Astrocyte of the spinal cord (primary cell): ENCODE measurements at regions not wholly inside any gene's neighbourhood (a gene's known extent, or its start where the extent isn't known, plus 50 kb on each side); places are given as distances from the start of the nearest gene placed in this dataset.

Source experiments
- DNase-seq: peaks from one replicate; pipeline ENCODE4 v3.0.0; 2011; ENCODE audit warnings: low read depth, low spot score
- H3K4me3 ChIP-seq: 2 replicates; pipeline ENCODE4 v1.5.1; 2011; ENCODE audit warnings: low read depth, mild to moderate bottlenecking, low read length, moderate library complexity
- in situ Hi-C: cut with HindIII; loops from 2 replicates; pipeline ENCODE4 v1.10.0; 2017; ENCODE audit warnings: low sequenced_read_pairs
- TF ChIP-seq, protein P1 (sequence below): IDR thresholded peaks from 2 replicates; pipeline ENCODE4 v1.5.1; 2012; ENCODE audit warnings: low read depth, mild to moderate bottlenecking, low read length, inconsistent platforms

- H3K4me3 ChIP-seq: no peak overlapping the region
- in situ Hi-C loops: no loop called here
- no peak for DNase-seq
- TF ChIP-seq, protein P1, sequence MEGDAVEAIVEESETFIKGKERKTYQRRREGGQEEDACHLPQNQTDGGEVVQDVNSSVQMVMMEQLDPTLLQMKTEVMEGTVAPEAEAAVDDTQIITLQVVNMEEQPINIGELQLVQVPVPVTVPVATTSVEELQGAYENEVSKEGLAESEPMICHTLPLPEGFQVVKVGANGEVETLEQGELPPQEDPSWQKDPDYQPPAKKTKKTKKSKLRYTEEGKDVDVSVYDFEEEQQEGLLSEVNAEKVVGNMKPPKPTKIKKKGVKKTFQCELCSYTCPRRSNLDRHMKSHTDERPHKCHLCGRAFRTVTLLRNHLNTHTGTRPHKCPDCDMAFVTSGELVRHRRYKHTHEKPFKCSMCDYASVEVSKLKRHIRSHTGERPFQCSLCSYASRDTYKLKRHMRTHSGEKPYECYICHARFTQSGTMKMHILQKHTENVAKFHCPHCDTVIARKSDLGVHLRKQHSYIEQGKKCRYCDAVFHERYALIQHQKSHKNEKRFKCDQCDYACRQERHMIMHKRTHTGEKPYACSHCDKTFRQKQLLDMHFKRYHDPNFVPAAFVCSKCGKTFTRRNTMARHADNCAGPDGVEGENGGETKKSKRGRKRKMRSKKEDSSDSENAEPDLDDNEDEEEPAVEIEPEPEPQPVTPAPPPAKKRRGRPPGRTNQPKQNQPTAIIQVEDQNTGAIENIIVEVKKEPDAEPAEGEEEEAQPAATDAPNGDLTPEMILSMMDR: no peak
These were observed 240.3 kb downstream of the VAPA start for GRCh38 chr18:10153924-10154752.

- no peak for DNase-seq
- TF ChIP-seq, protein P1: no peak
- H3K4me3 ChIP-seq: no peak overlapping the region
- in situ Hi-C loops: no loop called here
These were observed 243.9 kb downstream of the VAPA start for GRCh38 chr18:10157706-10158105.

- no peak for DNase-seq
- TF ChIP-seq, protein P1: no peak
- in situ Hi-C loops: no loop called here
- H3K4me3 ChIP-seq: no peak overlapping the region
These were observed 246.4 kb downstream of the VAPA start for GRCh38 chr18:10160251-10160650.

GRCh38 chr18:10161315-10161714 lies 247.5 kb downstream of the VAPA start:
- TF ChIP-seq, protein P1: no peak
- in situ Hi-C loops: no loop called here
- DNase-seq: no peak
- no peak overlapping the region for H3K4me3 ChIP-seq

DNA sequence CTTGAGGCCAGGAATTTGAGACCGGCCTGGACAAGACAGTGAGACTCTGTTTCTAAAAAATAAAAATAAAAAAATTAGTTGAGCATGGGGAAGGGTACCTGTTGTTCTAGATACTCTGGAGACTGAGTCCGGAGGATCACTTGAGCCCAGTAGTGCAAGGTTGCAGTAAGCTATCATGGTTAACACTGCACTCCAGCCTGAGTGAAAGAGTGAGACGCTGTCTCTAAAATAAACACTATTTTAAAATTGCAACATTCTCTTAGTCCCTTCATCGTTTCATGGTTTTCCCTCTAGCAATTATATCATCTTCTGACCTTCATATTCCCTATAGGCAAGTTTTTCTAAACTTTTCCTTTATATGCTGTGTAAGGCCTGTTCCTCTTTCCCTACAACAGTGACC lies 248.5 kb downstream of the VAPA start:
- in situ Hi-C loops: no loop called here
- TF ChIP-seq, protein P1: no peak
- no peak overlapping the region for H3K4me3 ChIP-seq
- no peak for DNase-seq

- H3K4me3 ChIP-seq: no peak overlapping the region
- DNase-seq: no peak
- TF ChIP-seq, protein P1: no peak
- in situ Hi-C loops: no loop called here
These were observed 250.7 kb downstream of the VAPA start for GRCh38 chr18:10164271-10165071.
